ENCODE measurements at regions not wholly inside any gene's neighbourhood (a gene's known extent, or its start where the extent isn't known, plus 50 kb on each side); places are given as distances from the start of the nearest gene placed in this dataset.
"Not testable (repeated sequence)": the region's sequence is repeated elsewhere in the genome, so short reads cannot be mapped to it uniquely, and the experiment has no call there.

- H3K4me3 ChIP-seq (ENCODE audit: low read depth, low read length); H3K79me1 ChIP-seq (ENCODE audit: low read length); H3K79me2 ChIP-seq (ENCODE audit: control insufficient read depth, insufficient read depth, low read length, poor library complexity); H3K18ac ChIP-seq (ENCODE audit: low read length); H4K12ac ChIP-seq (ENCODE audit: low read depth, low read length); H2BK120ac ChIP-seq (ENCODE audit: insufficient read depth, low read length, poor library complexity); H4K8ac ChIP-seq (ENCODE audit: low read depth, low read length); DNase-seq; H4K91ac ChIP-seq (ENCODE audit: low read depth, low read length); H3K4me1 ChIP-seq (ENCODE audit: control insufficient read depth in 1 of 2, insufficient read depth in 2 of 2, low read length in 2 of 2); H2AK5ac ChIP-seq (ENCODE audit: low read length); H3K9ac ChIP-seq (ENCODE audit: low read length); H3K4me2 ChIP-seq (ENCODE audit: low read length); H3K36me3 ChIP-seq (ENCODE audit: control insufficient read depth in 1 of 2, insufficient read depth in 2 of 2, low read length in 2 of 2); H2AFZ ChIP-seq (ENCODE audit: insufficient read depth, low read length, poor library complexity); H2BK5ac ChIP-seq (ENCODE audit: low read depth, low read length, poor library complexity); H3K14ac ChIP-seq (ENCODE audit: low read length); H3K4ac ChIP-seq (ENCODE audit: low read depth, low read length); H3K27me3 ChIP-seq (ENCODE audit: insufficient read depth, low read length); H3K23ac ChIP-seq (ENCODE audit: low read length); H3K9me3 ChIP-seq (ENCODE audit: insufficient read depth, low read depth, low read length); H2BK12ac ChIP-seq (ENCODE audit: low read length); H3K27ac ChIP-seq (ENCODE audit: low read depth, low read length): not testable (repeated sequence)
- WGBS (ENCODE audit: extremely low coverage, insufficient coverage, insufficient read length): no CpG with 5 or more reads among the region's 1 CpG
Observed at GRCh38 chrY:5877617-5878016, 368.4 kb upstream of the TSPY2 start.

DNA sequence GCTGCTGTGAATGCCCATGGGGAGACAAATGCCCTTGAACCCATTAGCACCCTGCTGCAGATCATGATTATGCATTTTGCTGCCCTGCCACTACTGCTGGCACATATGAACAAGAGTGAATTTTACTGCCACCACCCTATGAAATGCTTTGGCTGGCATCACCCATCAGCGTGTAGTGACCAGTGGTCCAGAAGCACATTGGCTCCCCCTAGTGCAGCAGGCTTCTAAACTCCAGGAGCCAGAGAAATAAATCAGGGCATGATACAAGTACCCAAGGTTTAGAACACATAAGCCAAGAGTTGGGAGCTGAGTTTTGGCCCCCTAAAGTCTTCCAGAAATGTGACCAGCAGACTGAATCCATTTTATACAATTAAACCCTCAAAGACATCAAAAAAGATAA, 355.4 kb upstream of the TSPY2 start:
- not testable (repeated sequence) for H2AFZ ChIP-seq (ENCODE audit: insufficient read depth, low read length, poor library complexity); H4K12ac ChIP-seq (ENCODE audit: low read depth, low read length); H3K4me2 ChIP-seq (ENCODE audit: low read length); H3K23ac ChIP-seq (ENCODE audit: low read length); H4K8ac ChIP-seq (ENCODE audit: low read depth, low read length); H3K27ac ChIP-seq (ENCODE audit: low read depth, low read length); H3K4me3 ChIP-seq (ENCODE audit: low read depth, low read length); H3K9ac ChIP-seq (ENCODE audit: low read length); H3K79me1 ChIP-seq (ENCODE audit: low read length); H3K79me2 ChIP-seq (ENCODE audit: control insufficient read depth, insufficient read depth, low read length, poor library complexity); H3K4ac ChIP-seq (ENCODE audit: low read depth, low read length); H3K18ac ChIP-seq (ENCODE audit: low read length); H2BK120ac ChIP-seq (ENCODE audit: insufficient read depth, low read length, poor library complexity); H3K27me3 ChIP-seq (ENCODE audit: insufficient read depth, low read length); H2AK5ac ChIP-seq (ENCODE audit: low read length); H4K91ac ChIP-seq (ENCODE audit: low read depth, low read length); H2BK12ac ChIP-seq (ENCODE audit: low read length); H3K9me3 ChIP-seq (ENCODE audit: insufficient read depth, low read depth, low read length); H3K14ac ChIP-seq (ENCODE audit: low read length); H3K4me1 ChIP-seq (ENCODE audit: control insufficient read depth in 1 of 2, insufficient read depth in 2 of 2, low read length in 2 of 2); H2BK5ac ChIP-seq (ENCODE audit: low read depth, low read length, poor library complexity); DNase-seq; H3K36me3 ChIP-seq (ENCODE audit: control insufficient read depth in 1 of 2, insufficient read depth in 2 of 2, low read length in 2 of 2)
- WGBS (ENCODE audit: extremely low coverage, insufficient coverage, insufficient read length): no CpG with 5 or more reads among the region's 1 CpG

DNA sequence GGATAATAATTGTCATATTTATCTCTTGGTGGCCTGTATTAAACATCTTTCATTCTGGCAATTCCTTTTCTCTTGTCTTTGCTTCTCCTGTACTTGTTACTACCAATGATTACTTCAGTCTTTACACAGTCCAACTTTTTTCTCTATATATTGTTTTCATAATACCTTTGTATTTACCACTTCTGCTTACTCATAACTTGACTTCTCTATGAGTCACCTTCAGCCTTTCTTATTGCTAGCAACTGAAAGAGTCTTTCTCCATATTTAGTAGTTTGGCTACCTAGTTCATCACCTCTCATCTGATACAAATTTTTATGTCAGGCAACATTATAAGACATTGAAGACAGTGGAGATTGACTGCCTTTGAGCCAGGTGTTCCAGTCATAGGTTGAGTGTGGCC, 349.3 kb upstream of the TSPY2 start:
- H2BK5ac ChIP-seq (ENCODE audit: low read depth, low read length, poor library complexity); H3K79me1 ChIP-seq (ENCODE audit: low read length); H3K27ac ChIP-seq (ENCODE audit: low read depth, low read length); H3K18ac ChIP-seq (ENCODE audit: low read length); H2BK12ac ChIP-seq (ENCODE audit: low read length); H3K9me3 ChIP-seq (ENCODE audit: insufficient read depth, low read depth, low read length); DNase-seq; H3K4me1 ChIP-seq (ENCODE audit: control insufficient read depth in 1 of 2, insufficient read depth in 2 of 2, low read length in 2 of 2); H3K14ac ChIP-seq (ENCODE audit: low read length); H4K8ac ChIP-seq (ENCODE audit: low read depth, low read length); H3K79me2 ChIP-seq (ENCODE audit: control insufficient read depth, insufficient read depth, low read length, poor library complexity); H3K23ac ChIP-seq (ENCODE audit: low read length); H2AK5ac ChIP-seq (ENCODE audit: low read length); H3K27me3 ChIP-seq (ENCODE audit: insufficient read depth, low read length); H3K4ac ChIP-seq (ENCODE audit: low read depth, low read length); H3K9ac ChIP-seq (ENCODE audit: low read length); H2BK120ac ChIP-seq (ENCODE audit: insufficient read depth, low read length, poor library complexity); H3K36me3 ChIP-seq (ENCODE audit: control insufficient read depth in 1 of 2, insufficient read depth in 2 of 2, low read length in 2 of 2); H2AFZ ChIP-seq (ENCODE audit: insufficient read depth, low read length, poor library complexity); H4K91ac ChIP-seq (ENCODE audit: low read depth, low read length); H4K12ac ChIP-seq (ENCODE audit: low read depth, low read length); H3K4me3 ChIP-seq (ENCODE audit: low read depth, low read length); H3K4me2 ChIP-seq (ENCODE audit: low read length): not testable (repeated sequence)

DNA sequence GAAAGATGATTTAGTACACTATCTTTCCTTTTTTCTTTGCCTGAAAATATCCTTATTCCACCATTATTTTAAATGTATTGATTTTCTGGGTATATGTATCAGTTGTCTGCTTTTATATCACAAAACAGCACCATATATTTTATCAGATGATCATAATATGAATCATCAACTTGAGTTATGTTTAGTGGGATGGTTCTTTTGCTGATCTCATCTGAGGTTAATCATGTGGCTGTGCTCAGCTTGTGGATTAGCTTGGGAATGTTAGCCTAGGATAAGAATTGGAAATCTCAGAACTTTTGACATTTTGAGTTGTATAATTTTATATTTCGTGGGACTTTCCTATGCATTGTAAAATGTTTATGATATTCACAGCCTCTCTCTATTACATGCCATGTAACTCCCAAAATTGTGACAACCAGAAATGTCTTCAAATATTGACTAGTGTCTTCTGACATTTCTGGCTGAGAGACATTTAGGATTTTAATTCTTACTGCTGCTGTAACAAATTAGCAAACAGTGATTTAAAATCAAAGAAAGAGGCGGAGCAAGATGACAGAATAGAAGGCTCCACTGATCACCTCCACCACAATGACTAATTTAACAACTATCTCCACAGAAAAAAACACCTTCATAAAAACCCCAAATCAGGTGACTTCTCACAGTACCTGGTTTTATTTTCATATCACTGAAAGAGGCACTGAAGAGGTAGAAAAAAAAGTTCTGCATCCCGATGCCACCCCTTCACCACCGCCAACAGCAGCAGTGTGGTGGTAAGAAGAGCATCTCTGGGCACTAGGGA, 337.1 kb upstream of the TSPY2 start:
- not testable (repeated sequence) for H3K27ac ChIP-seq (ENCODE audit: low read depth, low read length); H3K14ac ChIP-seq (ENCODE audit: low read length); H3K9ac ChIP-seq (ENCODE audit: low read length); H2AK5ac ChIP-seq (ENCODE audit: low read length); H3K9me3 ChIP-seq (ENCODE audit: insufficient read depth, low read depth, low read length); H2BK5ac ChIP-seq (ENCODE audit: low read depth, low read length, poor library complexity); H3K4me3 ChIP-seq (ENCODE audit: low read depth, low read length); H4K12ac ChIP-seq (ENCODE audit: low read depth, low read length); H3K4me1 ChIP-seq (ENCODE audit: control insufficient read depth in 1 of 2, insufficient read depth in 2 of 2, low read length in 2 of 2); H4K8ac ChIP-seq (ENCODE audit: low read depth, low read length); H3K79me2 ChIP-seq (ENCODE audit: control insufficient read depth, insufficient read depth, low read length, poor library complexity); H3K4me2 ChIP-seq (ENCODE audit: low read length); H3K36me3 ChIP-seq (ENCODE audit: control insufficient read depth in 1 of 2, insufficient read depth in 2 of 2, low read length in 2 of 2); H3K18ac ChIP-seq (ENCODE audit: low read length); H3K79me1 ChIP-seq (ENCODE audit: low read length); H3K4ac ChIP-seq (ENCODE audit: low read depth, low read length); H3K23ac ChIP-seq (ENCODE audit: low read length); H4K91ac ChIP-seq (ENCODE audit: low read depth, low read length); H3K27me3 ChIP-seq (ENCODE audit: insufficient read depth, low read length); H2BK120ac ChIP-seq (ENCODE audit: insufficient read depth, low read length, poor library complexity); H2AFZ ChIP-seq (ENCODE audit: insufficient read depth, low read length, poor library complexity); DNase-seq; H2BK12ac ChIP-seq (ENCODE audit: low read length)
- WGBS (ENCODE audit: extremely low coverage, insufficient coverage, insufficient read length): no CpG with 5 or more reads among the region's 4 CpGs

Data from trophoblast cell (in vitro differentiated cells and primary cell).